ENCODE measurements at regions not wholly inside any gene's neighbourhood (a gene's known extent, or its start where the extent isn't known, plus 50 kb on each side); places are given as distances from the start of the nearest gene placed in this dataset.
"Not testable (repeated sequence)": the region's sequence is repeated elsewhere in the genome, so short reads cannot be mapped to it uniquely, and the experiment has no call there.

DNA sequence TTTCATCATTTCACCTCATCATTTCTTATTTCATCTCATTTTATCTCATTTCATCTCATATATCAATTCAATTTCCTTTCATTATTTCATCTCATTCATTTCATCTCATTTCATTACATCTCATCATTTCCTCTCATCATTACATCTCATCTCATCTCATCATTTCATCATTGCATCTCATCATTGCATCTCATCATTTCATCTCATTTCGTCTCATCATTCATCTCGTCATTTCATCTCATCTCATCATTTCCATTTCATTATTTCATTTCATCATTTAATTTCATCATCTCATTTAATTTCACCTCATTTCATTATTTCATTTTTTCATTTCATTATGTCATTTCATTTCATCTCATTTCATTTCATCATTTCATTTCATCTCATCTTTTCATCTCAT lies 168.5 kb upstream of the FAM72C start:
- DNase-seq, result not testable (repeated sequence)

DNA sequence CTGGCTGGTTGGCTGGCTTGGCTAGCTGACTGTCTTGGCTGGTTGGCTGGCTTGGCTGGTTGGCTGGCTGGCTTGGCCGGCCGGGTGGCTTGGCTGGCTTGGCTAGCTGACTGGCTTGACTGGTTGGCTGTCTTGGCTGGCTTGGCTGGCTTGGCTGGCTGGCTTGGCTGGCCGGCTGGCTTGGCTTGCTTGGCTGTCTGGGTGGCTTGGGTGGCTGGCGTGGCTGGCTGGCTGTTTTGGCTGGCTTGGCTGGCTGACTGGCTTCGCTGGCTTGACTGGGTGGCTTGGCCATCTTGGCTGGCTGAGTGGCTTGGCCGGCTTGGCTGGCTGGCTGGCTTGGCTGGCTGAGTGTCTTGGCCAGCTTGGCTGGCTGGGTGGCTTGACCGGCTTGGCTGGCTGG lies 133.2 kb upstream of the FAM72C start:
- not testable (repeated sequence) for DNase-seq

DNA sequence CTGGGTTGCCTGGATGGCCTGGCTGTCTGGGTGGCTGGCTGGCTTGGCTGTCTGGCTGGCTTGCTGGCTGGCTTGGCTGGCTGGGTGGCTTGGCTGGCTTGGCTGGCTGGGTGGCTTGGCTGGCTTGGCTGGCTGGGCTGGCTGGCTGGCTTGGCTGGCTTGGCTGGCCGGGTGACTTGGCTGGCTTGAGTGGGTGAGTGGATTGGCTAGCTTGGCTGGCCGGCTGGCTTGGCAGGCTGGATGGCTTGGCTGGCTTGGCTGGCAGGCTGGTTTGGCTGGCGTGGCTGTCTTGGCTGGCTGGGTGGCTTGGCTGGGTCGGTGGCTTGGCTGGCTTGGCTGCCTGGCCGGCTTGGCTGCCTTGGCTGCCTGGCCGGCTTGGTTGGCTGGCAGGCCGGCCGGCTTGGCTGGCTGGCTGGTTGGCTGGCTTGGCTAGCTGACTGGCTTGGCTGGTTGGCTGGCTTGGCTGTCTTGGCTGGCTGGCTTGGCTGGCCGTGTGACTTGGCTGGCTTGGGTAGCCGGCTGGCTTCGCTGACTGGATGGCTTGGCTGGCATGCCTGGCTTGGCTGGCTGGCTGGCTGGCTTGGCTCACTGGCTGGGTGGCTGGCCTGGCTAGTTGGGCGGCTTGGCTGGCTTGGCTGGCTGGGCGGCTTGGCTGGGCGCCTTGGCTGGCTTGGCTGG lies 132.4 kb upstream of the FAM72C start:
- DNase-seq, result peak; percentile 27

DNA sequence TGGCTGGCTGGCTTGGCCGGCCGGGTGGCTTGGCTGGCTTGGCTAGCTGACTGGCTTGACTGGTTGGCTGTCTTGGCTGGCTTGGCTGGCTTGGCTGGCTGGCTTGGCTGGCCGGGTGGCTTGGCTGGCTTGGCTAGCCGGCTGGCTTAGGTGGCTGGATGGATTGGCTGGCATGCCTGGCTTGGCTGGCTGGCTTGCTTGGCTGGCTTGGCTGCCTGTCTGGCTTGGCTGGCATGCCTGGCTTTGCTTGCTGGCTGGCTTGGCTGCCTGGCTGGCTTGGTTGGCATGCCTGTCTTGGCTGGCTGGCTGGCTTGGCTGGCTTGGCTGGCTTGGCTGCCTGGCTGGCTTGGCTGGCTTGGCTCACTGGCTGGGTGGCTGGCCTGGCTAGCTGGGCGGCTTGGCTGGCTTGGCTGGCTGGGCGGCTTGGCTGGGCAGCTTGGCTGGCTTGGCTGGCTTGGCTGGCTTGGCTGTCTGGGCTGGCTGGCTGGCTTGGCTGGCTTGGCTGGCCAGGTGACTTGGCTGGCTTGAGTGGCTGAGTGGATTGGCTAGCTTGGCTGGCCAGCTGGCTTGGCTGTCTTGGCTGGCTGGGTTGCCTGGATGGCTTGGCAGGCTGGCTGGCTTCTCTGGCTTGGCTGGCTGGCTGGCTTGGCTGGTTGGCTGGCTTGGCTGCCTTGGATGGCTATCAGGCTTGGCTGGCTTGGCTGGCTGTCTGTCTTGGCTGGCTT lies 131.5 kb upstream of the FAM72C start:
- peak; percentile 31 for DNase-seq

DNA sequence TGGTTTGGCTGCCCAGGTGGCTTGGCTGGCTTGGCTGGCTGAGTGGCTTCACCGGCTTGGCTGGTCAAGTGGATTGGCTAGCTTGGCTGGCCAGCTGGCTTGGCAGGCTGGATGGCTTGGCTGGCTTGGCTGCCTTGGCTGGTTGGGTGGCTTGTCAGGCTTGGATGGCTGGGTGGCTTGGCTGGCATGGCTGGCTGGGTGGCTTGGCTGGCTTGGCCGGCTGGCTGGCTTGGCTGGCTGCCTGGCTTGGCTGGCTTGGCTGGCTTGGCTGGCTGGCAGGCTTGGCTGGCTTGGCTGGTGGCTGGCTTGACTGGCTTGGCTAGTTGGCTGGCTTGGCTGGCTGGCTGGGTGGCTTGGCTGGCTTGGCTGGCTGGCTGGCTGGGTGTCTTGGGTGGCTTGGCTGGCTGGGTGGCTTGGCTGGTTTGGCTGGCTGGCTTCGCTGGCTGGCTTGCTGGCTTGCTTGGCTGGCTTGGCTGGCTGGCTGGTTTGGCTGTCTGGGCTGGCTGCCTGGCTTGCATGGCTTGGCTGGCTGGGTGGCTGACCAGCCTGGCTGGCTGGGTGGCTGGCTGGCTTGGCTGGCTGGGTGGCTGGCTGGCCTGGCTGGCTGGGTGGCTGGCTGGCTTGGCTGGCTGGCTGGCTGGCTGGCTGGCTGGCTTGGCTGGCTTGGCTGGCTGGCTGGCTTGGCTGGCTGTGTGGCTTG lies 130.4 kb upstream of the FAM72C start:
- peak; percentile 0 for DNase-seq

DNA sequence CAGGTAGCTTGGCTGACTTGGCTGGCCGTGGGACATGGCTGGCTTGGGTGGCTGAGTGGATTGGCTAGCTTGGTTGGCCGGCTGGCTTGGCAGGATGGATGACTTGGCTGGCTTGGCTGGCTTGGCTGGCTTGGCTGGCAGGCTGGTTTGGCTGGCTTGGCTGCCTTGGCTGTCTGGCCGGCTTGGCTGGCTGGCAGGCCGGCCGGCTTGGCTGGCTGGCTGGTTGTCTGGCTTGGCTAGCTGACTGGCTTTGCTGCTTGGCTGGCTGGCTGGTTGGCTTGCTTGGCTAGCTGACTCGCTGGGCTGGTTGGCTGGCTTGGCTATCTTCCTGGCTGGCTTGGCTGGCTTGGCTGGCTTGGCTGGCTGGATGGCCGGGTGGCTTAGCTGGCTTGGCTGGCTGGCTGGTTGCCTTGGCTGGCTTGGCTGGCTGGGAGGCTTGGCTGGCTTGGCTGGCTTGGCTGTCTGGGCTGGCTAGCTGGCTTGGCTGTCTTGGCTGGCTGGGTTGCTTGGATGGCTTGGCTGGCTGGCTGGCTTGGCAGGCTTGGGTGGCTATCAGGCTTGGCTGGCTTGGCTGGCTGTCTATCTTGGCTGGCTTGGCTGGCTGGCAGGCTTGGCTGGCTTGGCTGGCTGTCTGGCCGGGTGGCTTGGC lies 129.7 kb upstream of the FAM72C start:
- peak; percentile 1 for DNase-seq

DNA sequence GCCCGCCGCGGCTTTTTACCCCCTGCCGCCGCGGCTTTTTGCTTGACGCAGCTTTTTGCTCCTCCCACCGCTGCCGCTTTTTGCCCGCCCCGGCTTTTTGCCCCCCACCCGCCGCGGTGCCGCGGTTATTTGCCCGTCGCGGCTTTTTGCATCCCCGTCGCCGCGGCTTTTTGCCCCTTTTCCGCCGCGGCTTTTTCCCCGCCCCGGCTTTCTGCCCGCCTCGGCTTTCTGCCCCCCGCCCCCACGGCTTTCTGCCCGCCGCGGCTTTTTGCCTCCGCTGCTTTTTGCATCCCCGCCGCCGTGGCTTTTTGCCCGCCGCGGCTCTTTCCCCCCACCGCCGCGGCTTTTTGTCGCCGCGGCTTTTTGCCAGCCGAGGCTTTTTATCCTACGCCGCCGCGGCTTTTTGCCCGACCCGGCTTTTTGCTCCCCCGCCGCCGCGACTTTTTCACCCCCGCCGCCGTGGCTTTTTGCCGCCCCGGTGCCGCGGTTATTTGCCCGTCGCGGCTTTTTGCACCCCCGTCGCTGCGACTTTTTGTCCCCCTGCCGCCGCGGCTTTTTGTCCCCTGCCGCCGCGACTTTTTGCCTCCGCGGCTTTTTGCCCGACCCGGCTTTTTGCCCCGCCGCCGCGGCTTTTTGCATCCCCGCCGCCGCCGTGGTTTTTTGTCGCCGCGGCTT lies 105.5 kb upstream of the FAM72C start:
- DNase-seq, result peak; percentile 36

DNA sequence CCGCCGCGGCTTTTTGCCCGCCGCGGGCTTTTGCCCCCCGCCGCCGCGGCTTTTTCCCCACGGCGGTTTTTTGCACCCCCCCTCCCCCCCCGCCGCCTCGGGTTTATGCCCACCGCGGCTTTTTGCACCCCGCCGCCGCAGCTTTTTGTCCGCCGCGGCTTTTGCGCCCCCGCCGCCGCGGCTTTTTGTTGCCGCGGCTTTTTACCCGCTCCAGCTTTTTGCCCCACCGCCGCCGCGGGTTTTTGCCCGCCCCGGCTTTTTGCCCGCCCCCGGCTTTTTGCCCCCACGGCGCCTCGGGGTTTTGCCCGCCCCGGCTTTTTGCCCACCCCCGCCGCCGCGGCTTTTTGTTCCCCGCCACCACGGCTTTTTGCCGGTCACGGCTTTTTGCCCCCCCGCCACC lies 104.9 kb upstream of the FAM72C start:
- DNase-seq, result peak; percentile 0

DNA sequence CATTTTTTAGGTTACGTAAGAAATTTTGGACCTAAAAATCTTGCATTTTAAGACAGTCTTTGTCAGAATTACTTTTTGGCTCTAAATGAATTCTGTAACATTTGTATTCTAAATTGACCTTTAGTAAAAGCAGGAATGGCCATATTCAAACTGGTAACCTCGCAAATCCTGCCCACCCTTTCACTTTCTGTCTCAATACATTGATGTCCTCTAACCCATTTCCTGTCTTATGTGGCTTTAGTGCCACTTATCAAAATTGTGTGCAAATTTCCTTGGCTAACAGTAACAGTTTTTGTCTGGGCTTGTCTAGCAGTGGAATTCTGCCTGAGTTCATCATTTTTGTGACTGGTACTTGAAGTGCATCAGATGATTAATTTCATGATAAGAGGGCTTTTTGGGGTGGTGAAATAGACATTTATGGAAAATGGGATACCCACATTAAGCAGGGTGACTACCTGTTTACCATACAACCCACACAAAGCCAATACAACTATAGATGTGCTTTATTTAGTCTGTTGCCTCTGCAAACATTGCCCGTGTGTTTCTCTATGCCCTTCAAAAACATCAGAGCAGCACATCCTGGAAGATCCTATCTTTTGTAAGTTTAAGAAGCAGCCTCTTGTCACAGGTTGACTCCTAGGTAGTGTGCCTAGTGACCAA lies 98.7 kb upstream of the FAM72C start:
- DNase-seq, result not testable (repeated sequence)

DNA sequence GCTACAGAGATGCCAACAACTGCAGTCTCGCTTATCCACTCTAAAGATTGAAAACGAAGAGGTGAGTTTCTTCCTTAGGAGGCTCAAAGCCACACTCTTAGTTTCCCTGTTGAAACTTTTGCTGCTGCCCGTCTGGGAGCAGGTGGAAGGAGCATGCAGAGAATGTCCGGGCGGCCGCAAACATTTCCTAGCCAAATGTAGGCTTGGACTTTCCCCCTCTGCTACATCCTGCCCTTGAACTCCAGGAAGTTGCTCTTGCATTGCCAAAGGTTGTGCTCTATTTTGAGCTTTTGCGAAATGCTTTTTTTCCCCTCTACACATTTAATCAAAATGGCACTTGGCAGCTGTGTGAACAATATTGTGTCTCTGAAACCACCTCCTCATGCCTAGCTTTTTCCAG lies 95.3 kb upstream of the FAM72C start:
- not testable (repeated sequence) for DNase-seq

DNA sequence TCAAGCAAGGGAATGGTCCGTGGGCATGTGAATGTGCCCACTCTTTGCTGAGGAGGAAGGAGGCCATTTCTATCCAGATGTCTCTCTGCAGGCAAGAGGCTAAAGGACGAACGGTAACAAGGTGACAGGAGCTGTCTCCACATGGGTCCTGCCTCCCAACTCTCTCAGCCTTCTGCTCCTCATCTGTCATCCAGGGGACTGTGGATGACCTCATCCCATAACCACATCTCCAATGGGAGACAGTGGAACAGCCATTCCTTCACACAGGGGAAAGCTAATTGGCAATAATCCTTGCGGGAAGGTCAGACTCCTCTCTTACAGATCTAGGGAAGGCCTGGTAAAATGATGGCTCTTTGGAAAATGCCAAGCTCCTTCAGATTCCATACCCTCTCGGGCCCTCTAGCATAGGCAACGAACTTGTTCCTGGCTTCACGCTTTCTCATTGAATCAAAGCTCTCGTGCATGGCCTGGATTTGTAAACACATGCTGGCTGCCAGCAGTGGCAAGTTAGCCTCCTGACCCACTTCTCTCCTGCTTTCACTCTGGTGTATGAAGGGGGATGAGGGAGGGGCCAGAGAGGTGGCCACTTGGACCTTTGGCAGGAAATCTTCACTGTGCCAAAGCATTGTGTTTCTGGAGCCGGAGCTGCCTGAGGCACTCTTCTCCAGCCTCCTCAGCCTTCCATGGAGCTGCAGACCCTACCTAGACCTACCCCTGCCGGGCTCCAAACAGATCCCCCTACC lies 94.5 kb upstream of the FAM72C start:
- not testable (repeated sequence) for DNase-seq

DNA sequence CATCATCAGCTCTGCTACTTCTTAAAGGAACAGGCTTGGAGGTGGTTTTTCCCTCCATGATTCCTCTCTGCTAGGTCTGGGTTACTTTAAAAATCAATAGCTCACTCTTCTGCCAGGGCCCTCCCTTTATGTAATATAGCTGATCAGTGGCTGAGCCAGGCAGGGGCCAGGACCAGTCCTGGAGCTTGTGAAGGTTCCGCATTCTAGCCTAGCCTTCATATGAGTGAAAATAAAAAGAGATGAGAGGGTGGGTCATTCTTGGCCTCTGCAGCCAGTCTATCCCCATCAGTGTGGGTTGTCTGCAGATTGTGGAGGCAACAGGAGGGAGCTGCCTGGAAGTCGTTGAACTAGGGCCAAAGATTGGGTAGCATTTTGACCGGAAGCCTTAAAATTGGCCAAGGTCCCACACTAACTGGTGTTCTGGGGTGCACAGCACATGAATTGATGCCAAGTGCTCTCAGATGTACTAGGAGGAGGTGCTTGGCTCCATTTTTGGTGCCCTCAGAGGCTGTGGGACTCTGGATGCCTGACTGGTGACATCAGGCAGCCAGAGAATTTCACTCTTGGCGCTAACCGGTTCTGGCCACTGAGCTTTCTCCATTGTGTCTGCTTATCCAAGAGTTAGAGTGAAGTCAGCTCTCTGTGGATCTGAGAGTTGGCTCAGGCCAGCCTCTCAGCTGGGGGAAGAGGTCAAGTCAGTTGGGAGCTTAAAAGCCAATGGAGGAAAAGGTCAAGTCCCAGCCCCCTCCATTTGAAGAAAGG lies 93.7 kb upstream of the FAM72C start:
- DNase-seq, result not testable (repeated sequence)

DNA sequence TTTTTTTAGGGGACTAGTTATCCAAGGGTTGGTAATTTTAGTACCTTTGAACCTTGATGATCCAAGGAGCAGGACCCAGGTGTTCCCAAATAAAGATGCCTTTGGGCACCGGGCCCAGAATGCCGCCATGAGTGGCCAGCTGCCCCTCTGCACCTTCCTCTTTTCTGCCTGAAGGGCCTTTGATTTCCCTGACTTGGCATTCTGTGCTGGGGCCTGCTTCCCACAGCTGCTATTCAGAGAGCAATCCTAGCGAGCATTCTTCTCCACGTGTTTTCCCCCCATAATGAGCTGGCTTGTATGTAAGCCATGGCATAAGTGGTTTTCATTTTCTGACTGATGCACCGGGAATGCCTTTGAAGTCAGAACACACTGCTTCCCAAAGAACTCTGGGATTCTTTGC lies 77.6 kb upstream of the FAM72C start:
- DNase-seq, result not testable (repeated sequence)

DNA sequence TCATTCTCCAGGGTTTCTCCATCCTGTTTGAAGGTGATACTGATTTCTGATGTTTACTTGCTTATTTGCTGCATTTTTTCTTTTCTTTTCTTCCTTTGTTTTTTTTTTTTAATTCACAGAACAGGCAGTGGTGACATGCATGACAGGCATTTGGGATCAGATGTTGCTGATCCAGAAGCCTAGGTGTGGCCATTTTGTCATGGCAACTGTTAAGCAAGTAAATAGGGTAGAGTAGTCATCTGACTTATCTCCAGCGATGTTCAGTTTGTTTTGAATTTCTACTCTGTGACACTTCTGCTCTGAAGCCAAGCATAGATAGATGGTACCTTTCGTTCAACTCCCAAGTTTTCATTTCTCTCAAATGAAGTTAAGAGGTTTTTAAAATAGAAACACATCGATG lies 74.9 kb upstream of the FAM72C start:
- DNase-seq, result not testable (repeated sequence)

DNA sequence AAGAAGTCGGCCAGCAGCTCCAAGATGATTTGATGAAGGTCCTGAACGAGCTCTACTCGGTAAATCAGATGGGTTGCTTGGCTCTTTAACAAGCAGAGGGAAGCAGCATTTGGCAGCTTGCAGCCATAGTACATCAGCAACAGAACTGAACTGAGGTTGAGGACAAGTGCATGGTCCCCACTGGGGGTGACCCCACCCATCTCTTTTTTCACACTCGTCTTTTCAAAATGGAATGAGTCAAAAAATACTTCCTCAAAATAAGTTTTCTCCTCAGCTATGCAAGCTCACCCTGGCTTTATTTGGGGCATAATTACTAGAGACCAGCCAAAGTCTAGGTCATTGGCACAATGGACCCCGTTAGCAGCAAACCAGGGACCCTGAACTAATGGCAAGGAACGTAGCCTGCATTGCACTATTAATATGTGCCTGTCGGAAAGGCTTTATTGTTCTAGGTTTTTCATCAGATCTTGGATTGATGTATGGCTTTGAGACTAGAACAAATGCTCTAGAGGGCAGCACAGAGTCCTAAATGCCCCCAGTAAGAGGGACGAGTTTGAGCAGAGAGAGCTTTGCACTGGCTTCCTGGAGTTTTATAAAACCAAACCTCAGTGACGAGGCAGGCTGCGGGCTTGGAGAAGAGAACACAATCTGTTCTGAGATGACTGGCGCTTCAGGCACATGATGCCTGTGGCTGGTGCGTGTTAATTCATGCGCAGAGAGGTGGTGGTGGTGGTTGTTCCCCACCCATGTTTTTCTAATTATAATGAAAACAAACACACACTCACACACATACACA lies 74.2 kb upstream of the FAM72C start:
- DNase-seq, result peak; percentile 25

DNA sequence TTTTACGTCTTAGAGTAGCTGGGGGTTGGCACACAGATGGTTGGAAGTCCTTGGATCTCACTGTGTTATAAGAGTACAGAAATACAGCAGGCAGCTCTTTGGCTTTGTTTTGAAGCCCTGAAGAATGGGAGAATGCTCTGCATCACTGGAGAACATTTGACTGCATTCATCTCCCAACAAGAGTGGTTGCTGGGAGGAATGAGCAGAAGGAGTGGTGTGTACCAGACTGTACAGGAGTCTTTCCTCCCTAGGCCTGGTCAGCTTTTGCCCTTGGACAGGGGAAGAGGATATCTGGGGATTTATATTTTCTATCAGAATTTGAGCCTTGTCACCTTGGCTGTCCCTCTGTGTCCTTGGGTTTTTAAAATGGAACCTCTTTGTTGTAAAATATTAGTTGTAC lies 70.5 kb upstream of the FAM72C start:
- DNase-seq, result not testable (repeated sequence)

DNA sequence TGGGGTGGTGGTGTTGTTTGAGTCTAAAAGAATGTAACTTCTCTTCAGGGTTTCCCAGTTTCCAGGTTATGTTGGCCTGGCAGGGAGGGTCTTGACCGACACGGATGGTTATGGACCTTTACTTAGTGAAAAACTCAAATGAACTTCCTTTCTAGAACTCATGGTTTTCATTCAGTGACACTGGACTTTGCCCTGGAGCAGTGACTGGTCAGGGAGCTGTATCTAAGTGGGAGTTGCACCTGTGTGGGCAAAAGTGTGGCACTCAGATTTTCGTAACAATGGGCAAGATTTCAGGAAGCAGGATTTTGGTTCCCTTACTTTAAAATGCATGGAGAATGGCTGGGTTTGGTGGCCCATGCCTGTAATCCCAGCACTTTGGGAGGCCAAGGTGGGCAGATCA lies 68.5 kb upstream of the FAM72C start:
- not testable (repeated sequence) for DNase-seq

DNA sequence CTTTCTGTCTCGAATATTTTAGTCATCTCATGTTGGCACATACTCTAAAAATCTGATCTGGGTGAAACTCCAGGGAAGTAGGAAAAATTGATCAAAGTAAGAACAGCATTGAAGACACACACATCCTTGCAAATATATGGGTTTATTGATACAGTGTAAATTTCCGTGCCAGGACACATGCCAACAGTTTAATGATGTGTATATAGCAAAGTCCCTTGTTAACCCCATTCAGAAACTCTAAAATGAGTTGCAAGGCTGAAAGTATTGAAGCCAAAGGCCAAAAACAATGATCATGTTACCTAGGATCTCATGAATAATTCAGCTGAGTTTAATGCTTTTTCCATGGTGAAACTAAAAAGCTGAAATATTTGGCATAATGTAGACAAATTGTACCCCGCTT lies 62.3 kb upstream of the FAM72C start:
- DNase-seq, result not testable (repeated sequence)

DNA sequence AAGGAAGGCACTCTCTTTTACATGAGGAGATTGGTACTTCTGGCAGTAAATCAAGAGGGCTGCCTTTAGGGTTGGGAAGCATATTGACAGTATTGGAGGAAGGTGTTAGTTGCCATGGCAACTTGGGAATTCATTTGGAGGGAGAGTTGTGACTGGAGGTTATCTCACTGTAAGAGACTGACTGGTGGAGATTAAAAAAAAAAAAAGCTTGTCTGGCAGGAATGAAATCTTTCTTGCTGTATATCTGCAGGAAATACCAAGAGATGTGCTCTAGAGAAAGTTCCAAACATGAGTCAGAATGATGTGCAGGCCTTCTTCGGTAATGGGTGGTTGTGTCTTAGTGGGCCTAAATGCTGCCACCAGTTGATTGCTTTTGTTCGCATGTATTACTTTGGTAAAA lies 59.8 kb upstream of the FAM72C start:
- DNase-seq, result not testable (repeated sequence)

DNA sequence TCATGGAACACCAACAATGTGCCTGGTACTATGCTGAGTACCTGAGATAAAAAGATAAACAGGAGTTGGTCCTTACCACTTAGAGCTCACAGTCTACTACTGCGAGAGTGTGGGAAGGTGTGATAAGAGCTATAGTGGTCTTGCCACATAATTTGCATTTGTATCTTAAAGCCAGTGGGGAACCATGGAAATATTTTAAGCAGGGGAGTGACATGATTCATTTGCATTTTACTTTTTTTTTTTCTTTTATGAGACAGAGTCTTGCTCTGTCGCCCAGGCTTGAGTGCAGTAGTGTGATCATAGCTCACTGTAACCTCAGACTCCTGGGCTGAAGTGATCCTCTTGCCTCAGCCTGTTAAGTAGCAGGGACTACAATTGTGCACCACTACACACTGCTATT lies 54.2 kb upstream of the FAM72C start:
- not testable (repeated sequence) for DNase-seq

Data from CD4-positive, alpha-beta T cell treated with Interferon gamma for 1 hour (primary cell).